RKO (cell line): ENCODE measurements at regions not wholly inside any gene's neighbourhood (a gene's known extent, or its start where the extent isn't known, plus 50 kb on each side); places are given as distances from the start of the nearest gene placed in this dataset.
"Not testable (repeated sequence)": the region's sequence is repeated elsewhere in the genome, so short reads cannot be mapped to it uniquely, and the experiment has no call there.

Experiments
- DNase-seq: peaks from one replicate; pipeline ENCODE4 v3.0.0-alpha.2; 2016; ENCODE audit warnings: low spot score

- no peak for DNase-seq
Observed at GRCh38 chr2:66173645-66174044, 261.3 kb upstream of the MEIS1 start.

- DNase-seq, result no peak
Observed at GRCh38 chr2:66171530-66171929, 263.4 kb upstream of the MEIS1 start.

- DNase-seq, result no peak
Observed at GRCh38 chr2:66170744-66171330, 264.1 kb upstream of the MEIS1 start.

GRCh38 chr2:66169076-66169475 lies 265.8 kb upstream of the MEIS1 start:
- DNase-seq, result no peak

- DNase-seq, result peak; percentile 26
Observed at GRCh38 chr2:66164470-66164869, 270.5 kb upstream of the MEIS1 start.

GRCh38 chr2:66156171-66156570 lies 278.8 kb upstream of the MEIS1 start:
- DNase-seq, result no peak

GRCh38 chr2:66153941-66154340 lies 281.0 kb upstream of the MEIS1 start:
- DNase-seq, result no peak

GRCh38 chr2:66145490-66145889 lies 289.4 kb upstream of the MEIS1 start:
- no peak for DNase-seq

- DNase-seq, result not testable (repeated sequence)
Observed at GRCh38 chr2:66144324-66144723, 290.6 kb upstream of the MEIS1 start.

- no peak for DNase-seq
Observed at GRCh38 chr2:66137606-66138130, 297.3 kb upstream of the MEIS1 start.

- DNase-seq, result no peak
Observed at GRCh38 chr2:66134138-66134701, 300.7 kb upstream of the MEIS1 start.

- no peak for DNase-seq
Observed at GRCh38 chr2:66127656-66128055, 307.3 kb upstream of the MEIS1 start.

GRCh38 chr2:66127061-66127460 lies 307.9 kb upstream of the MEIS1 start:
- DNase-seq, result no peak

- no peak for DNase-seq
Observed at GRCh38 chr2:66125951-66126350, 309.0 kb upstream of the MEIS1 start.

- DNase-seq, result no peak
Observed at GRCh38 chr2:66122516-66122915, 312.4 kb upstream of the MEIS1 start.

GRCh38 chr2:66121946-66122345 lies 313.0 kb upstream of the MEIS1 start:
- no peak for DNase-seq

- DNase-seq, result no peak
Observed at GRCh38 chr2:66113988-66114625, 320.8 kb upstream of the MEIS1 start.

GRCh38 chr2:66111706-66112105 lies 323.2 kb upstream of the MEIS1 start:
- DNase-seq, result no peak

GRCh38 chr2:66110608-66111007 lies 324.3 kb upstream of the MEIS1 start:
- no peak for DNase-seq

GRCh38 chr2:66110086-66110485 lies 324.8 kb upstream of the MEIS1 start:
- no peak for DNase-seq

GRCh38 chr2:66109419-66109818 lies 325.5 kb upstream of the MEIS1 start:
- no peak for DNase-seq

GRCh38 chr2:66105066-66105753 lies 329.7 kb upstream of the MEIS1 start:
- no peak for DNase-seq

GRCh38 chr2:66103581-66103980 lies 331.3 kb upstream of the MEIS1 start:
- DNase-seq, result no peak
